GM18502 (cell line): ENCODE measurements at regions not wholly inside any gene's neighbourhood (a gene's known extent, or its start where the extent isn't known, plus 50 kb on each side); places are given as distances from the start of the nearest gene placed in this dataset.

Experiments used
- ATAC-seq: cut with Tn5 transposase; IDR thresholded peaks from one replicate; pipeline ENCODE4 v1.9.1; 2021; ENCODE audit warnings: mild to moderate bottlenecking; ENCODE audit not compliant: unreplicated experiment, poor library complexity

DNA sequence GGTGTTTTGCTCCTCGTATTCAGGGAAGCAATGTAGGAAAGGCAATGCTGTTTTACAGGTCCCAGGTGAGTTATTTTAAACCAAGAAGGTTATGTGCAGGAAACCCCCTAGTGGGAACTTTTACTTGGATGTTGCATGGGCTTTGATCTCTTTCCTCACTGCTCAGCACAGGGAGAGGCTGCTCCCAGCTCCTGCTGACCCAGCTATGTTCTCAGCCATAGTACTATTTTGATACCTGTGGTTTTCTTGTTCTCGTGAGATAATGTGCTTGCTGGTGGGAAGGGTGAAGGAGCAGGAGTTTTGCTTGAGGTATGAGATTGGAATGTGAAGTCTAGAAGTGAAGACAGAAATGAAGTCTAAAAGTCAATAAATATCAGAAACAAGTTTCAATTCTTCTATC, 265.6 kb upstream of the FBXL7 start:
- no peak for ATAC-seq

DNA sequence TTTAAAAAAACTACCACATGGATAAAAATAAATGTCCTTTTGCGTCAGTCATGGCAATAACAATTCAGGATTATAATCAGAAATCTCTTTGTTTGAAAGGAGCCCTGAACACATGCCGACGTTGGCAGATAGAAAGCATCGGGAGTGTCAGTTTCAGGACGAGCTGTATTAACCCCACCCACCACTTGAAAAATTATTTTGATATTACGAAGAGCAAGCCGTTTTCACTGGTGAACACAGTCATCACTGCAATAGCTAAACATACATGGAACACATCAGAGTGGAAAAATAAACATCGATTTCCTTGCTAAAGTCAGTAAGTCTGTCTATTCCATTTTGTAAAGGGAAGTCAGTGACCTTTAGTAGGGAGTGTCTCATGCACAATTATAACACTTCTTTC, 266.4 kb upstream of the FBXL7 start:
- ATAC-seq = no peak

DNA sequence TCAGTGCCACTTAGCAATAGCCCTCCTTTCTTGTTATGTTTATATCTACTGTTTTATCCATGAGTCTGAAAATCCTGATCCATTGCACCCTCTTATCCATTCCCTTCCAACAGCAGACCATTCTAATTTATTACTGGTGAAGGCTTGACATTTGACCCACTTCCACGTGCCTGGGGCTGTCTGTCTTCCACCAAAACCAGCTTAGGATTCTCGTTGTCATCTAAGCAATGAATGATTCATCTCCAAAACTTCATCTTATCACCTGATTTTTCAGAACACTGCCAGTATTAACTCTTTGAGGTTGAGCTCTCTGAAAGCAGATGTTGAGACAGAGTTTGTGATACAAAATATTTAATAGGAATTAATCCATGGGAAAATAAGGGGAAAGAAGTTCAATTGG, 277.8 kb upstream of the FBXL7 start:
- no peak for ATAC-seq

GRCh38 chr5:15220642-15221173, 279.3 kb upstream of the FBXL7 start:
- ATAC-seq = no peak

DNA sequence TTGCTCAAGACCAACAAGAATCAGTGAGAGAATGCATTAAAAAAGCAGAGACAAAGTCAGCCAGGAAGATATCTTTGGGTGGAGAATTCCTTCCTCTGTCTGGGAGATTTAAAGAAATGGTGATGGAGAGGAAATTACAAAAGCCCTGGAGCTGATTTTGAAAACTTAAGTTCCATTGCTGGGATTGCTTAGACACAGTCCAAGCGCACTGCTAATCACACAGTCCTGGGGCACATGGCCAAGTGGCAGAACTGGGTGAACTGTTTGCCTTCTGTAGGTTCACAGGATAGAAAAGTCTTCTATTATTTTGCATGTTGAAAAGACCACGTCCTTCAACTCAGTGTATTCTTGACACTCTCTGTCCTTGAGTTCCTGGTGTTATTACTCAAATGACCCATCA, 284.9 kb upstream of the FBXL7 start:
- no peak for ATAC-seq

DNA sequence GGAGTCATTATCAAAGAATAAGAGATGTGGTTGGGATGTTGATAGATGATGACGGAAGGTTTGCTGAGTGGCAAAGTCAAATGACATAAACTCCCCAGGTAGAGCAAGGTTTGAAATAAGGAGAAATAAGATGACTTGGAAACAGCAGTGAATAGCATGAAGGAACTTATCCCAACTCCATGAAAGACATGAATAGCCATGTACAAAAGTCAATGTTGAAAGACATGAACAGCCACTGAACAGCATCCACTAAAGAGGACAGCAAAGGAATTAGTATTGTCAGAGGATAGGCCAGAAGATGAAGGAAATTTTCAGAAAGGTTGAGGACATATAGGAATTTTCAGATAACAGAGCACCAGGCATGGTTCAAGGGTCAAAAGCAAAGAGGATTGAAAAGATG, 286.0 kb upstream of the FBXL7 start:
- no peak for ATAC-seq

DNA sequence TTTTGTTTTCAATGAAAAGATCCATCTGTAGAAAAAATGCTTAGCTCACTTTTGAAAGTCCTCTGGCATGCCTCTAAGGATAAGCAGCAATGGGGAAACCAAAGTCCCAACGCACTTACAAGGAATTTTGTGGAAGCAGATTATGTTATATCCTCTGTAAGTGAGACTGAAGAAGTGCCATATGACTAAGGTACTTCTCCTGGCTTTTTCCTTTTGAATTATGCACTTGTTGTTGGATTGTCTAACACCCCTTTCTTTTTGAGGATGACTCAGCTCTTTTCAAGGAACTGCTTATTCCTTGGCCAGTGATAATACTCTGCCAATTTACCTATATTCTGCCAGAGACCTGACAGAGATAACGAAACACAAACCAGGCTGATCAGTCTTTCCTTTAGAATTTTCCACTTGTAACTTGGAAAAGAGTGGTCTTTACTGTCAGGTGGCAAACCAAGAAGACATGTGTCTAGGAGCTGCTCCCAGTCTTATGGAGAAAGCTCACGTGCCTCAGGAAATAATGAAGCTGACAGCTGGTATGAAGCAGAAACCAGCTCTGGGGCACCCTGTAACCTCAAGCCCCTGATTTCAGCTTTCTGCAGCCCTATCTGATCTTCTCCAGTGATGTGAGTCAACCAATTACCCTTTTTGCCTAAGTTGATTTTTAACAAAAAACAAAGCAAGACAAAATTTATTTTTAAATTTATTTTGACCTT, 290.8 kb upstream of the FBXL7 start:
- ATAC-seq = no peak

DNA sequence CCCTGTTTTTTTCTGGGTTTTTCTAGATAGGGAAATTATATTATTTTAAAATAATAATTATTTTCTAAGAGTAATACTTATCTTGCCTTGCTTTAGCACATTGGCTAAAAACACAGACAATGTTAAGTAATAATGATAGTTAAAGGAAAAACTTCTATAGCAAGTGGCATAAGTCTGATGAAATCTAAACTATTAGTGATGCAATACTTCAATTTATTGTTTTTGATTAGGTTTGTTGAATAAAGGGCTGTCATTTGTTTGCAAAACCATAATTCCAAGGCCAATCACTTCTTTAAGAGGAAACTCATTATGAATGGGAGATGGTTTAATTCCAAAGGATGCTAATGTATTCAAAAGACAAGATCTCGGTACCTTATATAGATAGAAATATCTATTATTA, 293.8 kb upstream of the FBXL7 start:
- ATAC-seq = no peak

- ATAC-seq = no peak
These were observed 296.6 kb upstream of the FBXL7 start for GRCh38 chr5:15203376-15203775.

GRCh38 chr5:15191012-15191411, 309.0 kb upstream of the FBXL7 start:
- no peak for ATAC-seq

DNA sequence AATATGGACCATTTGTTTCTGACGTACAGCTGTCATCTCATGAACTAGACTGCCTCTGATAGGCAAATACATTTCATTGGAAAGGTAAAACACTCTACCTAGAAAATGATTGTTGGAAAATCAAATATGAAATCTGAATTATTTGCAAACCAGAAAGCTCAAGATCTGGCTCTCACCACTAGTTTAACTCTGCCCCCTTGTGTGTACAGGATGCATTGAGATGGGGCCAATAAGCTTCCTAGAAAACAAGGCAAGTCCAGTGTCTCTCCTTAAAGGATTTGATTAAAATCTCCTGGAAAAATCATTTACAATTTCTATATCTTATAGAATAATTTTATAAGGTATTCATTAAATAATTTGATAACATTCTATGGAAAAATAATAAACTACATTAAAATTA, 311.9 kb upstream of the ANKH start:
- no peak for ATAC-seq

- no peak for ATAC-seq
These were observed 298.6 kb upstream of the ANKH start for GRCh38 chr5:15170173-15170572.

- no peak for ATAC-seq
These were observed 296.8 kb upstream of the ANKH start for GRCh38 chr5:15168358-15168757.

DNA sequence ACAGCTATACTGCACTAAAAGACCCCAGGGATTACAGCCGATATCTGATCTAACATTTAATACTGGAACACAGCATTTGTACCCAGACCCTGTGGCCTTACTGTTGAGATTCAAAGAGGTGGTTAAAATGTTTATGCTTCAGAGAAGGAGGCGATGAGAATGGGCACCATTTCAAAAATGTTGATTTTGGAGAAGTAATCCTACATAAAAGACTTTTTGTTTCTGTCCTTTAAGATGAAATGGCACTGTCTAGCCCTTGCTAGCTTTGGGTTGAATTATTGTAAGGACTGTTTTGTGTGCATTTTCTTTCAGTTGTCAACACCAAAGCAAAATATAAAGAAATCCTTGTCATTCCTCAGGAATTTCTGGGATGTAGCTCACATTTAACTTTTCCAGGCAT, 288.5 kb upstream of the ANKH start:
- ATAC-seq = no peak

DNA sequence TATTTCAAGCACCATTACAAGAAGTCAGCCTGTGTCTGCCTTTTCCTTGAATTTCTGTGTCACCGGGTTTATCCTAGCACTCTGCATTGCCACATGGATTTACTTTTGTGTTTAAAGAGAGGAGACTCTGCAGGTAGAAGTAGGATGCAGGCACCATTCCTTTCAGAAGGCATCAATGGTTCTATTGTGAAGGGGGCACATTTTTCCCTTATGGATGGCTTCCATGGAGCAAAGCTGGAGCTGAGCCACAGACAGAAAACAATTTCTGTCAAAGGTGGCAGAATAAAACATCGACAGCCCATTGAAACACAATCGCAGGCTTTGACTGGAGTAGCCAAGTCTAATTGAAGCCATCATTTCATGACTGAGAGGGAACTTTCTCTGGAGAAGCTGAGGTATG, 288.0 kb upstream of the ANKH start:
- no peak for ATAC-seq

DNA sequence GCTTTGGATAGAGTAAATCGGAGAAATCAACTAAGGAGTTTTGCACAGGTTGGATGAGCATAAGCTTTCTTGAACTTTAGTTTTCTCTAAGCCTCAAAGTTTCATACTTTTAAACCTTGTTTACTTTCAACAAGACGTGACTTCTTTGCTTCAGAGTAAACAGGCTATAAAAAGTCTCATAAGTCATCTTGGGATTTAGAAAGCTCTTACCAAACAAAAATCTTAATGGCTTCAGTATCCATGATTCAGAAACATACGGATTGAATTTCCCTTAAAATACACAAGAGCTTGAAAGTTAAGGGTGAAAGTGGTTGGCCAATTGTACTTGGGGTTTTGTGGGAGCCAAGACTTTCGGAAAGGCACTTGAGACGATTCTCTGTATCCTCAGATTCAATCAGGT, 270.9 kb upstream of the ANKH start:
- ATAC-seq = no peak

- no peak for ATAC-seq
These were observed 265.8 kb upstream of the ANKH start for GRCh38 chr5:15137414-15137813.

DNA sequence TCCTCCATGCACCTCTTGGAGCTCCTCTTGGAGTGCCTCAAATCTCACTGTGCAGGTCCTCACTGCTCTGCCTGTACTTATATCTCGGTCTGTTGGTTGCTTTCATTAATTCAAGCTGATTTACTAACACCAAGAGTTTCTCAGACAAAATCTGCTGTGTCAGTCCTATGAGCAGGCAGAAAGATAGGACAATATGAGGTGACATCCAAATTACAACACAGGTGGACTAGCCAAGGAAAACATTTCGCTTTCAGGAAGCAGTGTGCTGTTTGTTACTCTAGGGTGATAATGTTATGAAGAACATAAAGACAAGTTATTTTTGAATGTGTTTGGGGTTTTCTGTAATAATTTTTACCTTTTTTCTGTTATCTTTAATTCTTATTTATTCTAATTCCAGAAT, 264.1 kb upstream of the ANKH start:
- ATAC-seq = no peak

- ATAC-seq = no peak
These were observed 261.9 kb upstream of the ANKH start for GRCh38 chr5:15133456-15133965.

- no peak for ATAC-seq
These were observed 261.3 kb upstream of the ANKH start for GRCh38 chr5:15132816-15133405.

DNA sequence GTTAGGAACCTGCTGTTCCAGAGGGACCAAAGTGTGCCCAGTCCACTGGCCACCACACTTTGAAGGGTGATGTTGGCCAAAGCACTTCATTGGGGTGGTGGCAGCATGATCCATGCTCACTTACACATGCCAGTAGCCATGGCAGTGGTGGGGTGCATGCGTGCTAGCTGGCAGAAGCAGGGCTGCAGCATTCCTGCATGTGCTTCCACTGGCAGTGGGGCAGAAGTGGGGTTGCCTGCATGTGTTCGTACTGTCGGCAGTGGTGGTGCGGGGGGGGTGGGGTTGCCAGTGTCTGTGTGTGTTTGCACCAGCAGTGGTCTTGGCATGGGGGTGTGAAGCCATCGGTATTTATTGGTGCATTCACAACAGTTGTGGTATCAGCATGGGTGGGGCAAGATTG, 260.3 kb upstream of the ANKH start:
- no peak for ATAC-seq
